Gastroesophageal sphincter (tissue), 3 donors: ENCODE measurements at regions not wholly inside any gene's neighbourhood (a gene's known extent, or its start where the extent isn't known, plus 50 kb on each side); places are given as distances from the start of the nearest gene placed in this dataset.

ENCODE experiments used
- POLR2A ChIP-seq, 2 donors: fragments of 450-650 bp; IDR thresholded peaks; one replicate each; pipeline ENCODE4 v1.6.1; 2017; ENCODE audit warnings: antibody characterized with exemption in 2 of 2, mild to moderate bottlenecking in 2 of 2, moderate library complexity in 1 of 2
- TF ChIP-seq, protein P1 (sequence below), 4 experiments: fragments of 200-600 bp in 2 of 4; fragments of 450-650 bp in 2 of 4; sonication (generic) in 1 of 4; IDR thresholded peaks; one replicate each; pipeline ENCODE4 v1.5.1; 2017 to 2019; ENCODE audit warnings: antibody characterized with exemption in 4 of 4, mild to moderate bottlenecking in 2 of 4, moderate library complexity in 2 of 4

DNA sequence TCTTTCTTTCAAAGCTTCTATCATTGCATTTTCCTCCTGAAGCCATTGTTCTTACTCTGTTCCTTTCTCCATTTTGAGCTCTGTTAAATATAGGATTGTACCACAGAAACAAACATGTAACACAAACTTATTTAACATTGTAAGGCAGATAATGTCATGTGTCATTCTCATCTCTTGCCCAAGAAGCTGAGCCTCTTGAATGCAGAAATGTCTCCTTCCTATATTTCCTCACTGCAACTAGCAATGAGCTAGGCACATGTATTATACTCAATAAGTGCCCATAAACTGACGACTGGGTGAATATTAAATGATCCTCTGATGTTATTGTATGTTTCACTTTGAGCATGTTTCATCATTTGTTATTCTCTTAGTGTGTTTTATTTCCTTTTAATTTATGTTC, 56.7 kb upstream of the SLC7A11 start:
- TF ChIP-seq, protein P1, sequence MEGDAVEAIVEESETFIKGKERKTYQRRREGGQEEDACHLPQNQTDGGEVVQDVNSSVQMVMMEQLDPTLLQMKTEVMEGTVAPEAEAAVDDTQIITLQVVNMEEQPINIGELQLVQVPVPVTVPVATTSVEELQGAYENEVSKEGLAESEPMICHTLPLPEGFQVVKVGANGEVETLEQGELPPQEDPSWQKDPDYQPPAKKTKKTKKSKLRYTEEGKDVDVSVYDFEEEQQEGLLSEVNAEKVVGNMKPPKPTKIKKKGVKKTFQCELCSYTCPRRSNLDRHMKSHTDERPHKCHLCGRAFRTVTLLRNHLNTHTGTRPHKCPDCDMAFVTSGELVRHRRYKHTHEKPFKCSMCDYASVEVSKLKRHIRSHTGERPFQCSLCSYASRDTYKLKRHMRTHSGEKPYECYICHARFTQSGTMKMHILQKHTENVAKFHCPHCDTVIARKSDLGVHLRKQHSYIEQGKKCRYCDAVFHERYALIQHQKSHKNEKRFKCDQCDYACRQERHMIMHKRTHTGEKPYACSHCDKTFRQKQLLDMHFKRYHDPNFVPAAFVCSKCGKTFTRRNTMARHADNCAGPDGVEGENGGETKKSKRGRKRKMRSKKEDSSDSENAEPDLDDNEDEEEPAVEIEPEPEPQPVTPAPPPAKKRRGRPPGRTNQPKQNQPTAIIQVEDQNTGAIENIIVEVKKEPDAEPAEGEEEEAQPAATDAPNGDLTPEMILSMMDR (IDR thresholded peaks at IDR 0.05): no peak
- TF ChIP-seq POLR2A (IDR thresholded peaks at IDR 0.05): no peak
